ENCODE measurements at regions not wholly inside any gene's neighbourhood (a gene's known extent, or its start where the extent isn't known, plus 50 kb on each side); places are given as distances from the start of the nearest gene placed in this dataset.
"Not testable (repeated sequence)": the region's sequence is repeated elsewhere in the genome, so short reads cannot be mapped to it uniquely, and the experiment has no call there.

DNA sequence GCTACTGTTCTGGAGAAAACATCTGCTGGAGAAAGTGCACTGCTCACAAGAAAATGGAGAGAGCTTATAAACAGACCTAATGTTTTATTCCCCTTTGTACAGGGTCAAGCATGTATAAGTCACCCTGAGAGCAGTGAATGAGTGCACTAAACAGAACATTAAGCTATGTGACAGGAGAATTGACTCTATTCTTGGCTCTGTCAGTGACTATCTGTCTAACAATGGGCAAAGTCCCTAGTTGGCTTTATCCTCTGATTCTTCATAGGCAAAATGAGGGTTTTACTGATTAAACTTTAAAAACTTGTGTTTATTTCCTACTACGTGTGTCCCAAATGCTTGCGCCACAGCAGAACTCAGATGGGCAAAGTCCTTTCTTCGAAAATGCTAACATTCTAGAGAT, 655.1 kb upstream of the SLC39A10 start:
- ATAC-seq (no peak), DNase-seq (ENCODE audit: low spot score) (no peak)
- intact Hi-C loops (cut with DNase I) = no loop called here

DNA sequence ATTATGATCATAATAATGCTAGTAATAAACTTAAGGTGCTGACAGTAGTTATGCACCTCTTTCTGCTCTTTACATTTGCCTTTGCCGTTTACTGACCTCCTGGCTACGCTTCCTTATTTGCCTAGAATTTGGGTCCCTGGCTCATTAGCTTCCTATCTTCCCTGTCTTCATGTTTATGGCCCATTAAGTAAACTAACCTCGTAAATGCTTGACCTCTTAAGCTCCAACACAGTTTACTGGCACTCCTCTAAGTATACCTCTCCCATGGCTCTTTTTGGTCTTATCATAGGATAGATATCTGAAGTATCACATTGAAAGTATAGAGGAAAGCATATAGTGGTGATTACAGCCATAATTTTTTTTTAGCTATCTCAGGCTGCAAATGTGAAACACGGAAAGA, 657.3 kb upstream of the SLC39A10 start:
- no peak for ATAC-seq
- intact Hi-C loops (cut with DNase I) = no loop called here
- DNase-seq (ENCODE audit: low spot score) = no peak

DNA sequence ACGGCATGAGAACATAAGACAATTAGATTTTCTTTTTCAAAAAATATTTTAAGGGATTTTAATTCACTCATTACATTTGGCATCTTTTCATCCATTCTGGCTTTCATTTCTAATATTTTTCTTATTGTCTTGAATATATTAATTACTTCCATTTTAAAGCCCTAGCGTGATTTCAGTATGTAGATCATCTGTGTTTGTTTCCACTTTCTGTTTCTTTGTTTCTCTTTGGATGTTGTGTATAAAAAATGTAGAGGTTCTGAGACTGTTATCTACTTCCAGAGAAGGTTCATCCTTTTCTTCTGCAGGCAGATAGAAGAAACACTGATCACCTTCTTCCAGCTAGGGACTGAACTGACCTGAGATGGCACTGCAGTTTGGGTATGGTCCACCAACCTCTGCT, 664.4 kb upstream of the SLC39A10 start:
- ATAC-seq = no peak
- intact Hi-C loops (cut with DNase I) = no loop called here

DNA sequence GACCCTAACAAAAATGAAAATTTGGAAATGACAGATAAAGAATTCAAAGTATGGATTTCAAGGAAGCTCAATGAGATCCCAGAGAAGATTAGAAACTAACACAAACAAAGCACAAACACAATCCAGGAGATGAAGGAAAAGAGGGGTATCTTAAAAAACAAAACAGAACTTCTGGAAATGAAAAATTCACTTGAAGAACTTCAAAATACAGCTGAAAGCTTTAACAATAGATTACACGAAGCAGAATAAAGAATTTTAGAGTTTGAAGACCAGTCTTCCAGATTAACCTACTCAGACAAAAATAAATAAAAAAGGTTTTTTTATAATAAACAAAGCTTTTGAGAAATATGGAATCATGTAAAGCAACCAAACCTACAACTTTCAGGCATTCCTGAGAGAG, 671.8 kb upstream of the SLC39A10 start:
- ATAC-seq (no peak), DNase-seq (ENCODE audit: low spot score) (no peak)
- intact Hi-C loops (cut with DNase I) = no loop called here

More for the DNA sequence above, 664.4 kb upstream of the SLC39A10 start:
- DNase-seq (ENCODE audit: low spot score) = no peak

DNA sequence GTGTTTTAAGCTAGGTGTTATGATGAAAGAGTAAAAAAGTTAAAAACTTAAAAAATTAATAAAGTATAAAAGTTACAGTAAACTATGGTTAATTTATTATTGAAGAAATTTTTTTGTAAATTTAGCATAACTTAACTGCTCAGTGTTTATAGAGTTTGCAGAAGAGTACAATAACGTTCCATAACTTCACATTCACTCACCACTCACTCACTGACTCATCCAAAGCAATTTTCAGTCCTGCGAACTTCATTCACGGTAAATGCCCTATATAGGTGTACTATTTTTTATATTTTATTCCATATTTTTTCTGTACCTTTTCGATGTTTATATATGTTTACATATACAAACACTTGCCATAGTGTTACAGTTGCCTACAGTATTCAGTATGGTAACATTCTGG, 694.8 kb upstream of the SLC39A10 start:
- DNase-seq (ENCODE audit: low spot score) (no peak), ATAC-seq (no peak)
- intact Hi-C loops (cut with DNase I) = no loop called here

DNA sequence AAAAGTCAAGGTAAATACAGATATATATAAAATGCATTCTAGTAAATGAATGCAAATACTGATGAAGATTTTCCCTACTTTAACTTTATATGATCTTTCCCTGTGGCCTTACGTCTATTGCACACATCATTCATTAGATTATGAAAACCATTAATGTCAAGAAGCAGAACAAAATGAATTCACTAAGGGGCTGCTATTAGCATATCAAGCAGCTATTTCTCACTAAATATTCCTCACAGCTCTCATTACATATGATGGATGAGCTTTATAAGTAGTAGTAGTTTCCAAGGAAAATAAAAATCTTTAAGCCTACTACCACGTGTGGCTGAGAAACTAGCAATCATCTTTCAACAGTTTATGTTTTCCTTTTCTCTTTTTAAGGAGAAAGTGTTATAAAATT, 702.8 kb upstream of the SLC39A10 start:
- intact Hi-C loops (cut with DNase I) = no loop called here
- no peak for ATAC-seq
- no peak for DNase-seq (ENCODE audit: low spot score)

DNA sequence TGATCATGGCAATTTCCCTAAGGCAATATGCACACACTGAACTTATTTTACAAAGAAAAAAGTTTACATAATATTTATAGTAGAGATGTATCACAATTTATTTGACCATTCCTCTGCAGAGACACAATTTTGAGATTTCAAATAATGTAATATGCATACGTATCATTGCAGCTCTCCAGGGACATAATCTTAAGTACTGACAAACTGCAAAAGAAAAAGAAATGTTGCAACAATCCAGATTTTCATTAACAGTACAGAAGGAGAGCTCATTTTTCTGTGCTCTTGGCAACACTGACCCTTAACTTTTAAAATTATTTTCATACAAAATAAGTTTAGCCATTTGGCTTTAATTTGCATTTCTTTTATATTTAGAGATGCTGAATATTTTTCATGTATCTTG, 710.2 kb upstream of the SLC39A10 start:
- intact Hi-C loops (cut with DNase I) = no loop called here
- ATAC-seq = no peak
- no peak for DNase-seq (ENCODE audit: low spot score)

DNA sequence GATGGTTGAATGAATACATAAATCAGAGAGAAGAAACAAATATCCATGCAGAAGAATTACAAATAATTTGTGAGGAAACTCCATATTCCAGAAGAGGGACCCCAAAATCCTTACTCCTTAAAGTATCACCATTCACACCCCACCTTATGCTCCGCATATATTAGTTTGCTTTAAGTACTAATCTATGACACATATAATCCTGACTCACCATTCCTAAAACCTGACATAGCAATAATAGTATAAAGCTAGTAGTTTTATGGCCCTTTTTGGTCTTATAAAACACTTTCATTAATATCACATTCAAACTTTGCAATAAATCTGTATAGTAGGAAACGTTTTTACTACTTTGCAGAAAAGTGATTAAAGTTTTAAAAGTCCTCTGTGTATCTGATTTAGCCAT, 719.0 kb upstream of the SLC39A10 start:
- ATAC-seq = no peak
- intact Hi-C loops (cut with DNase I) = no loop called here
- DNase-seq (ENCODE audit: low spot score) = no peak

DNA sequence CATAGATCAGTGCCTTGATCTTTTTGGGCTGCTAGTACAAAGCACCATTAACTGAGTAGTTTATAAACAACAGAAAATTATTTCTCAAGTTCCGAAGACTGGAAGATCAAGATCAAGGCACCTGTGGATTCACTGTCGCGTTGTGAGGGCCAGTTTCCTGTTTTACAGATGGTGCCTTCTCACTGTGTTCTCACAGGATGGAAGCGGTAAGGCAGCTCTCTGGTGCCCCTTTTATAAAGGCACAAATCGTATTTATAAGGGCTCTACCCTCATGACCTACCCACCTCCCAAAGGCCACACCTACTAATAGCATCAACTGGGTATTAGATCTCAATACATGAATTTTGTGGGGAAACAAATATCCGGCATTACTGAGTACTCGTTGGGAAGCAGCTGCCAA, 729.5 kb upstream of the SLC39A10 start:
- DNase-seq (ENCODE audit: low spot score) (no peak), ATAC-seq (no peak)
- intact Hi-C loops (cut with DNase I) = no loop called here

DNA sequence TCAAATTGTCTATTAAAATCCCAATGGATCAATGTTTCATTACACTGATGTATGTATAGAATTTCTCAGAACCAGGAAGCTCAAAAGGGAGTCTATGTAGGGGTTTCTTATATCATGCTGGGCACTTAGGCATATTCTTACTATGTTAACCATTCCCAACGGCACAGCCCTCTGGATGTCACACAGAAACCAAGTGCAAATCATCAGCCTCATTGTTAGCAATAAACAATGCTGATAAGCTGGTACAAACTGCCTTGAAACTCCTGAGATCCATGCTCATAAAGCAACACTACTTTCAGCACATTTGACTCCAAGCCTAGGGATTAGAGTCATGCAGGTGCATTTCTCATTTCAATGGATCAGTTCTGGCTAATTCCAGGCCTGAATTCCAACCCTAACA, 730.2 kb upstream of the SLC39A10 start:
- ATAC-seq = no peak
- no peak for DNase-seq (ENCODE audit: low spot score)
- intact Hi-C loops (cut with DNase I) = no loop called here

DNA sequence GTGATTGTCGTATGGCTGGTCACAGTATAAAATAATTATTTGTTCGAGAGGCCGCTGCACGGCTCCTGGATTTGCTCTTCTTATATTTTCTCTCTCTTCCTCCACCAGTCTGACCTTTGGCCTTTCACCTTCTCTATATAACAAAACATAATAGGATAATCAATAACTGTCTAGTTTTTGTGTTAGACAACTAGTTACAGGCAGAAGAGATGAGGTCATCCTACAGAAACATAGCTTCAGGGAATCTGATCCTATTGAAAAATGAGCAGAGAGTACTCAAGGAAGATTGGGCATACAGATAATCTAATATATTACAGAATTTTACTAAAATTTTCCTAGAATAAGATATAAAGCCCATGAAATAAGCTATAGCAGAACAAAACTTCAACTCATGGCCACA, 731.3 kb upstream of the SLC39A10 start:
- intact Hi-C loops (cut with DNase I) = no loop called here
- no peak for ATAC-seq

DNA sequence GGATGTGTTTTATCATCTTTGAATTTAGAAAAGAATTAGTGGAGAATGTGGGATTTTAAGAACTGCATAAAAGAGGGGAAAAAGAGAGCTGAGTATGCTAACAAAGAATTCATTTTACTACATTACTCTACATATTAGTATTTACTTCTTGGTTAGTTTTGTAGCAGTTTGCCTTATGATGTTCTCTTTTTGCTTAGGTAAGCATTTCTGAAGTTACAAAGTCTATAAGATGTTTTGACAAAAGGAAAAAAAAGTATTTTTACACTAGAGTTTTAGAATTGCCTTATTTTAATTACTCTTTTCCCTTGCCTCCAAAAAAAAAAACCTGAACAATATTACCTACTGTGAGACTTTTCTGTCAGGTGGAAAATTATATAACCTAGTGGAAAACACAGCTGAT, 739.5 kb upstream of the SLC39A10 start:
- DNase-seq (ENCODE audit: low spot score) = no peak
- intact Hi-C loops (cut with DNase I) = no loop called here
- no peak for ATAC-seq

More for the DNA sequence above, 731.3 kb upstream of the SLC39A10 start:
- no peak for DNase-seq (ENCODE audit: low spot score)

DNA sequence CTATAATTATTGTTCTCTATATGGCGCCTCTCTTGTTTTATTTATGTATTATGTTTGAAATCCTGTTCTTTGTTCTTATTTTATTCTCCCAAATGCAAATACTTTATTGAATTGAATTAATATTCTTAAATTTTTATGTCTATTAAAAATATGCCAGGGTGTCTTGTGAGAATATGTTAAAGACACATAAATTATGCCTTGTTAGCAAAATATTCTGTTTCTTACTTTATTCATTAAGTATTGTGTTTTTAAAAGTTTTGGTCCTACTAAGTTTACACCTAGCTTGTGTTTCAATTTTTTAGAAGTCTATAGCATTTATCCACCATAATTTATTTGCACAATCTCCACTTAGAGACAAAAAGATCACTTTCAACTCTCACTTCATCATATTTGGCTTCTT, 741.5 kb upstream of the SLC39A10 start:
- DNase-seq (ENCODE audit: low spot score) (no peak), ATAC-seq (no peak)
- intact Hi-C loops (cut with DNase I) = no loop called here

DNA sequence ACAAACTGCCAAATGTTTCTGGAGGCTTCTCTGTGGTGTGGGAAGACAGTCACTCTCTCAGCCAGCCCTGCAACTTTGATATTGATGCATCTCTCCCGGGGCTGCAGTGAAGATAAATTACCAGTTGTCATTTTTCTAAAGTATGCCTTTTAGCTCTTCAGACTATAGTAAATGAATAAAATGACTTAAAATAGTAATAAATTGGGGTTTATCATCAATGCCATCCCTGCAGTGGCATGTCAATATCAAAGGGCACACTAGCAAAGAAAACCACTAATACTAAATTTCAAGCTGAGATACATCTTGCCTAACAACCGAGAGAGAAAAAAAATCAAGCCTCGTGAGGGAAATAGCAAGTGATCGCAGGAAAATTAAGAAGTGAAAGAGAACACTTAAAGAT, 749.5 kb upstream of the SLC39A10 start:
- ATAC-seq (no peak), DNase-seq (ENCODE audit: low spot score) (no peak)
- intact Hi-C loops (cut with DNase I) = no loop called here

DNA sequence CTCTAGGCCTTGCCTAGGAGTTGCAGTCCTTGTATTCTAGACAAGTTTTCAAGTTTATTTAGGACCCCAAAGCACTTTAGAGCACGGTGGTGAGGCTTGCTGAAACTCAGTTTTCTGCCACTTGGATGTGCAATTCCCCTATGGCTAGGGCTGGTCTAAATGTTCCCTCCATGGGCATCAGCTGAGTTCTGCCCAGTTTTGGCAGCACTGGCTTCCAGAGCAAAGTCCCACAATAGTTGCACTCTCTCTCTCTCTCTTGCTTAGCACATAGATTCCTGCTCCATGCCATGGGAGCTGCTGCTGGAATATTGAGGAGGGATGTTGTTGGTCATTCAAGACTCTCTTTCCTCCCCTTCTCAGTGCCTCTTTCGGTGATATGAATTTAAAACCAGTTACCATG, 760.2 kb upstream of the SLC39A10 start:
- ATAC-seq (no peak), DNase-seq (ENCODE audit: low spot score) (no peak)
- intact Hi-C loops (cut with DNase I) = no loop called here

DNA sequence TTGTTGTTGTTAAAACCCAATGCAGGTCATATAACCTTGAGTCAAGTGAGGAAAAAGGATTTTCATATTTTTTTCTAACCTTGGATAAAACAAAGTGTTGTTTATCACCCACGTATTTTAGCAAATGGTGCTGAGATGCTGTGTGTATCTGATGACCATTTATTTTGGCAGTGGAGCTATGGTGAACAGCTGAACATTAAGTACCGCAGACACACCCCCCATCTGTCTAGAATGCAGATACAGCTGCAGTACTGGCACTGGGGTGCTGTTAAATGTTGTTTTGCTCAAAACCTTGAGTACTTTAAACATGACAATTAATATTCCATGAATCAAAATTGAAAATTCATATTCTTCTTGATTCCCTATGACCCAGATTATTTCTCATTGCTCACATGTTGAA, 773.3 kb upstream of the SLC39A10 start:
- peak; percentile 82 for ATAC-seq
- intact Hi-C loops (cut with DNase I) = no loop called here
- no peak for DNase-seq (ENCODE audit: low spot score)

DNA sequence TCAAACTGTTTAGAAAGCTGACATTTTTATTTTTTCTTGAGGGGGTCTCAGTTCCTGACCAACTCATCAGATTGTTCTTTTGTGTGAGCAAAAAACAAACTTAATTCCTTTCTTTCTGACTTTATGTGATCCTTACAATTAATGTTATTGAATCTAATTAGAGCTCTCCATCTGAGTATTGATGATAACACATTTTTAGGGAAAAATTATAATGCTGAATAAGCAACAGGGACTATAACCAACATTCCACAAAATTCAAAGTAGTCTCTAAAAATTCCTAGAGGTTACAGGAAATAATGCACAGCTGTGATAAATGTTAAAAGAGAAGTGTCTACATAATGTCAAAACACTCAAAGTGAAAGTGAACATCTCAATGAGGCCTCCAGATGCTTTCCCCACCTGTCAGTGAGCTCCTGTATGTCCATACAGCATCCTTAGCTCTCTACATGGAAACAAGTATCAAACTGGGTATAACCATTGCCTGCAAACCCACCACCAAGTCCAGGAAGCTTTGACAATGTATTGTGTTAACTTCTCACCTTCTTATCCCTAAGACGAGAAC, 786.0 kb upstream of the SLC39A10 start:
- DNase-seq (ENCODE audit: low spot score) = no peak

DNA sequence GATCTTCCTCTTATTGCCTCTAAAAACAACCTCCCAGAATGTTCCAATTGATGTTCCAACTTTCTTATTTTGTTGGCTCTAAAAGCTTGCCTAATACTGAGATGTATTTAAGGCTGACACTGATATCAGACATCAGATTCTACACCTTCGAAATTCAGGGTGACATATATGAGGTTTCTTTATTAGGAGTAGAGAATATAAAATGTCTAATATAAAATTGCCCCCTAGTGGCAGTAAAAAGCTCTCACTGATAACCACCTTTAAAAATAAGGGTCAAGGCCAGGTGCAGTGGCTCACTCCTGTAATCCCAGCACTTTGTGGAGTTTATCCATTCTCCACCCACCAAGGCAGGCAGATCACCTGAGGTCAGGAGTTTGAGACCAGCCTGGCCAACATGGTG, 789.7 kb upstream of the SLC39A10 start:
- ATAC-seq (no peak), DNase-seq (ENCODE audit: low spot score) (no peak)
- intact Hi-C loops (cut with DNase I) = no loop called here

More for the DNA sequence above, 786.0 kb upstream of the SLC39A10 start:
- ATAC-seq = no peak
- intact Hi-C loops (cut with DNase I) = no loop called here

DNA sequence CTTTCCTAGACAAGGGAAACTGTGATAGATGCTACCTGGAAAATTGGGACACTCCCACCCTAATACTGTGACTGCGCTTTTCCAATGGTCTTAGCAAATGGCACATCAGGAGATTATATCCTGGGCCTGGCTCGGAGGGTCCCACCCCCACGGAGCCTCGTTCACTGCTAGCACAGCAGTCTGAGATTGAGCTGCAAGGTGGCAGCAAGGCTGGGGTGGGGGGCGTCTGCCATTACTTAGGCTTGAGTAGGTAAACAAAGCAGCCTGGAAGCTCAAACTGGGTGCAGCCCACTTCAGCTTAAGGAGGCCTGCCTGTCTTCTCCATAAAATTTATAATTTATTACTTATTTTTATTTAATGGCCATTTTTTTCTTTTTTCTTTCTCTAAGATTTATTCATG, 802.1 kb upstream of the SLC39A10 start:
- no peak for DNase-seq (ENCODE audit: low spot score)
- intact Hi-C loops (cut with DNase I) = no loop called here
- no peak for ATAC-seq

DNA sequence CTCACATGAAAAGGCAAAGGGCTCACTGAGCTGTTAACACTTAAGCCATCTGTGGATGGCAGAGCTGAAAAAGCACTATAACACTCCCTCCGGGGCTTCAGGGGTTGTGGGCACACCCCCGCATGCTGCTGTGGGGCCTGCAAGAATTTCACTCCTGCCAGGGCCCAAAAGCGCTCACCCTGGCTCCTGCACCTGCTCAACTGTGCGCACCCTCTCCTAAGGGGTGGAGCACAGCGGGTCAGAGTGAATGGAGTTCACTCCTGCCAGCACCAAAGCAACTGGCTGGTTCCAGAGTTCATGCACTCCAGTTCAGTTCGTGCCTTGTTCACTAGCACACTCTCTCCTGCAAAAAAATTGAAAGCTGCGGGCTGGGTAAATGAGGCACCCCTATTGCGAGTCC, 814.2 kb upstream of the SLC39A10 start:
- intact Hi-C loops (cut with DNase I) = no loop called here
- DNase-seq (ENCODE audit: low spot score) (no peak), ATAC-seq (no peak)

DNA sequence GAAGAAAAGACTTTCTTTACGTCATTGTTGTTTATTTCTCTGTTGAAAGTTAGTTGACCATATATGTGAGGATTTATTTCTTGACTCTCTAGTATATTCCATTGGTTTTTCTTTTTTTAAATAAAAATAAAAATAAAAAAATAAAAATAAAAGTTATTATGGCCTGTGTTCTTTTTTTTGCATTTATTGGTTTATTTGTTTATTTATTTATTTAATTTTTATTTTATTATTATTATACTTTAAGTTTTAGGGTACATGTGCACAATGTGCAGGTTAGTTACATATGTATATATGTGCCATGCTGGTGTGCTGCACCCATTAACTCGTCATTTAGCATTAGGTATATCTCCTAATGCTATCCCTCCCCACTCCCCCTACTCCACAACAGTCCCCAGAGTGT, 822.7 kb upstream of the SLC39A10 start:
- ATAC-seq; DNase-seq (ENCODE audit: low spot score); intact Hi-C loops (cut with DNase I): not testable (repeated sequence)

DNA sequence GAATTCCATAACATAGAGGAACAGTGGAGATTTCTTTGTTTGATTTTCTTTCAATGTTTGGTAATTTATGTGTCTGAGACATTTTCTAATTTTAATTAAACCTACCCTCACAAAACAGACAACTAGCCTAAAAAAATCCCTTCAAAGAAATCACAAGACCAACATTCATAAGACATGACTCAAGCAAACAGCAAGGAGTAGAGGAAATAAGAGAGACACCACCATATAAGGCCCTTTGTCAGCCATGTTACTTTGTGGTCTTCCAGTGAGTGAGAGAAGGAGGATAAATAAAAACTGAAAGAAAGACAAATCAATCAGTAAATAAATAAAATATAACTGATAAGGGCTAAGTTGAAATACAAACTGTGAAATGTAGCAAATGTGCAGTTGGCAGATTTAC, 830.8 kb upstream of the SLC39A10 start:
- DNase-seq (ENCODE audit: low spot score) = no peak
- no peak for ATAC-seq
- intact Hi-C loops (cut with DNase I) = no loop called here
